ENCODE measurements at regions not wholly inside any gene's neighbourhood (a gene's known extent, or its start where the extent isn't known, plus 50 kb on each side); places are given as distances from the start of the nearest gene placed in this dataset.

DNA sequence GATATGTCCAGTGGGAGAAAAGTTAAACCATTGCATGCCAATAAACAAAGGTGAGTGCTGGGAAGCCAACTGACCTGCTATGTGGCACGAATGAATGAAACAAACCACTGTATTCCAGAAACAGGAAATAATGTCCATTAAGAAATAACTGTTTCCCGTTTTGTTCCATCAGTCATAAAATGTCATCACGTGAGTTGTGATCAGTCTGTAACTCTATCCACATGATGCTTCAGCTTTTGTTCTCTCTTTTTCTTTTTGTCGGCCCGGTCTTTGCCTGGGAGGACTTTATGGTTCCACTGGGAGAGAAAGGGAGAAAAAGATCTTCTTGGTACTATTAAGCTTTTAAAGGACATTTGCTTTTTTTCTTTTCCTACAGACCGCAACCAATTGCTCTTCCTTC lies 179.9 kb downstream of the TGFB2 start:
- H3K4me3 ChIP-seq (replicated peaks; ENCODE audit: low read depth, low read length): no peak overlapping the region
- TF ChIP-seq, protein P1, sequence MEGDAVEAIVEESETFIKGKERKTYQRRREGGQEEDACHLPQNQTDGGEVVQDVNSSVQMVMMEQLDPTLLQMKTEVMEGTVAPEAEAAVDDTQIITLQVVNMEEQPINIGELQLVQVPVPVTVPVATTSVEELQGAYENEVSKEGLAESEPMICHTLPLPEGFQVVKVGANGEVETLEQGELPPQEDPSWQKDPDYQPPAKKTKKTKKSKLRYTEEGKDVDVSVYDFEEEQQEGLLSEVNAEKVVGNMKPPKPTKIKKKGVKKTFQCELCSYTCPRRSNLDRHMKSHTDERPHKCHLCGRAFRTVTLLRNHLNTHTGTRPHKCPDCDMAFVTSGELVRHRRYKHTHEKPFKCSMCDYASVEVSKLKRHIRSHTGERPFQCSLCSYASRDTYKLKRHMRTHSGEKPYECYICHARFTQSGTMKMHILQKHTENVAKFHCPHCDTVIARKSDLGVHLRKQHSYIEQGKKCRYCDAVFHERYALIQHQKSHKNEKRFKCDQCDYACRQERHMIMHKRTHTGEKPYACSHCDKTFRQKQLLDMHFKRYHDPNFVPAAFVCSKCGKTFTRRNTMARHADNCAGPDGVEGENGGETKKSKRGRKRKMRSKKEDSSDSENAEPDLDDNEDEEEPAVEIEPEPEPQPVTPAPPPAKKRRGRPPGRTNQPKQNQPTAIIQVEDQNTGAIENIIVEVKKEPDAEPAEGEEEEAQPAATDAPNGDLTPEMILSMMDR (IDR thresholded peaks at IDR 0.05; ENCODE audit: low read depth, low read length, missing control alignments): no peak
- no peak for DNase-seq (ENCODE audit: extremely low read depth, low read depth)

DNA sequence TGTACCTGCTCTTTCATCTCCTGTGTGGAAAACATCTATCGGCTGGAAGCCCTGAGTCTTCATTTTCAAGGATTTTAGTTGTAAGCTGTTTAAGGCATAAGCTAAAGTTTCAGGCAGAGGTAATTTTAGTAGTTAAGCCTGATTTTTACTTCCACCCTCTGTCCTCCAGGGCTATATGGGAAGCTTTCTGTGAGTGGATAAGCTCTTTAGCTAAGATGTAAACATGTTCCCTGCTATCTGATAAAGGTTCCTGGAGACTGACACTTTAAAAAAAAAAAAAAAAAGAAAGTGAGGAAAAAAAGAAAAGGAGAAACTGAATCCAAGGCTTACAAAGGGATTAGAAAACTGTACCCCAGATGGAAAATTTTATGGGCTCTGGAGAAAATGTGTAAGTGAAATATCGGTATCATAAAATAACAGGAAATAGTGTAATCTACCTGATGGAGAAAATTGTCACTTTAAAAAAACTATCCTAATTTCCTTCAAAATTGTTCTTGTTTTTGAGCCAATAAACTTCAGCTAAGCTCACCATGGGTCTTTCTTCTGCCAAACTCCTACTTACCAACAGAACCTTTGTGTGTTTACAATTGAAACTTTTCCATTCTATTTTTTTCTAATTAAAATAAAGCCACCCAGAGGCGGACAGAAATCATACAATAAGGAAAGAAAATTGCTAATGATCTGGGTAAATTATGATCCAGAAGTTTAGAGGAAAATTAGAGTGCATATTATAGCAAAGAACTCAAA lies 180.5 kb downstream of the TGFB2 start:
- H3K4me3 ChIP-seq (replicated peaks; ENCODE audit: low read depth, low read length): no peak overlapping the region
- no peak for DNase-seq (ENCODE audit: extremely low read depth, low read depth)
- TF ChIP-seq, protein P1 (IDR thresholded peaks at IDR 0.05; ENCODE audit: low read depth, low read length, missing control alignments): no peak

DNA sequence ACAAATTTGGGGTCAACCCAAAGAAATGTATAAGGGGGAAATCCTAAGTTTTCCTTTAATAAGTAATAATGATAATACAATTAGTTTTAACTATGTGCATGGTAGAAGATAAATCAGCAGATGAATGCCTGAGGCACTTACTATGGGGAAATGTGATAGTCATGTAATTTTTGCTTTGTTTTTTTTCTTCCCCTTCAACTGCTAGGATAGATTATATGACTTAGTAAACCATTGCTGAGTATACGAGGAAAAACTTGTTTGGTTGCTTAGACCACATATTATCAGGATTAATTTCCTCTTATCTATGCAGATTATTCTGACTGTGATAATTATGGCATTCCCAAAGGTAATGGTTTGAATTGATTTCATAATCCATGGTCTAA lies 181.1 kb downstream of the TGFB2 start:
- DNase-seq (ENCODE audit: extremely low read depth, low read depth): no peak
- TF ChIP-seq, protein P1 (IDR thresholded peaks at IDR 0.05; ENCODE audit: low read depth, low read length, missing control alignments): no peak
- H3K4me3 ChIP-seq (replicated peaks; ENCODE audit: low read depth, low read length): no peak overlapping the region

DNA sequence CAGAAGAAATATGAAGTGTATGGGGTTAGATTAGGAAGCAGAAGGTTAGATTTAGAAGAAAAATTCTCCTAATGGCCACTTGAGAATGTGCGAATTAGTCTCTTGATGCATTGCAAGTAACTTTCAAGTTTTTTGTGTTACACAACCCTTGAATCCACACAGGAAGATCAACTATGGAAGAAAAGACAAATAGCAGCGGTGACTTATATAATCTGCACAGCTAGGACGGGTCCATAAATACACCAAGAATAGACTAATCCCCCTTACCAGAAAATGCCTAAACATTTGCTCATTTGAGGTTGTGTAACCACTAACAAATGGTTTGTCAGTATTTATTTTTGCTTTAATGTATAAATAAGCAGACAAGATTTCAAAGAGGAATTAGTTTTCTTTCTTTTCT lies 182.6 kb downstream of the TGFB2 start:
- TF ChIP-seq, protein P1 (IDR thresholded peaks at IDR 0.05; ENCODE audit: low read depth, low read length, missing control alignments): no peak
- DNase-seq (ENCODE audit: extremely low read depth, low read depth): no peak
- H3K4me3 ChIP-seq (replicated peaks; ENCODE audit: low read depth, low read length): no peak overlapping the region

DNA sequence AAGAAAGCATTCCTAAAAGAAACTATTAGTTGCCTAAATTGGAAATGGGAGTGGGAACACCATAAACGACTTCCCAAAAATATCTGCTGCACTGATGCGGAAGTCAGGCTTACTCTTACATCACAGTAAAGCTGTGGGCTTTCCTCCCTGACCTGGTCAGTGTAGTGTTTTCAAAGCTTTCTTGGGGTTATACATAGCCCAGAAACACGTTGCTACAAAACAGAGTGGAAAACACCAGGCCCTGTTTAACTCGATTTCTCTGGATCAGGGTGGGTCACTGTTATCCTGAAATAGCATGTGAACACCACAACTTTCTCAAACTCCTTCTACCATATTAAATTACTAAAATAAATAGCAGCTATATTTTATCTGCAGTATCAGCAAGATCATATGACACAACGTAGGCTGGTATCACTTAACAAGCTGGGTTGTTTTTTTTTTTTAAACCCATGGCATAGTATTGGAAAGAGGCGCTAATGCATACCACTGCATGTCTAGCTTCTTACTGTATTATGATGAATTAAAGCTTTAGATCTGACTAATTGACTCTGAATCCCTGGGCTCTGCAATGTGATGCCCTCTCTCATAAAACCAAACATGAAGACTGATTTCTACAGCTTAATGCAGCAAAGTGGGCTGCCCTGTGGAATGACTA lies 184.6 kb downstream of the TGFB2 start:
- DNase-seq (ENCODE audit: extremely low read depth, low read depth): no peak
- TF ChIP-seq, protein P1 (IDR thresholded peaks at IDR 0.05; ENCODE audit: low read depth, low read length, missing control alignments): no peak
- no peak overlapping the region for H3K4me3 ChIP-seq (replicated peaks; ENCODE audit: low read depth, low read length)

DNA sequence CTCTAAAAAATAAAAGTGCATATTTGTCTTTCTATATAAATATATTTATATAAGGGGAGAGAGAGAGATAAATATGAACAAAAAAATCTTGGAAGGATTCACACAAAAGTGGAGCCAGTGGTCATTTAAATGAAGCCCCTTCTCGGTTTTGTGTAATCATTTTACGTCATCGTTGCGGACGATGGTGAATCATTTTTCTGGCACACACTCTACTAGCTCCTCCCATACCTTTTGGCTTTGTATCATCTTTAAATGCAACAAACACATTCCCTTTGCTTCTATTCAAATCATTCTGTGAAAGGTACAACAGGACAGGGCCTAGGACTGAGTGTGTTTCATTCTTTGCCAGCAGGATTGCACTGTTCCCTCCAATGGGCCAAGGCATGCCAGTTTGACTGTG lies 186.8 kb downstream of the TGFB2 start:
- TF ChIP-seq, protein P1 (IDR thresholded peaks at IDR 0.05; ENCODE audit: low read depth, low read length, missing control alignments): no peak
- DNase-seq (ENCODE audit: extremely low read depth, low read depth): no peak
- H3K4me3 ChIP-seq (replicated peaks; ENCODE audit: low read depth, low read length): no peak overlapping the region
